EL (cell line): ENCODE measurements at regions not wholly inside any gene's neighbourhood (a gene's known extent, or its start where the extent isn't known, plus 50 kb on each side); places are given as distances from the start of the nearest gene placed in this dataset.
"Not testable (repeated sequence)": the region's sequence is repeated elsewhere in the genome, so short reads cannot be mapped to it uniquely, and the experiment has no call there.

Experiments
- DNase-seq: peaks from one replicate; pipeline ENCODE4 v3.0.0-alpha.2; 2016

GRCh38 chr1:177406323-177406722 lies 235.6 kb downstream of the BRINP2 start:
- DNase-seq: not testable (repeated sequence)

DNA sequence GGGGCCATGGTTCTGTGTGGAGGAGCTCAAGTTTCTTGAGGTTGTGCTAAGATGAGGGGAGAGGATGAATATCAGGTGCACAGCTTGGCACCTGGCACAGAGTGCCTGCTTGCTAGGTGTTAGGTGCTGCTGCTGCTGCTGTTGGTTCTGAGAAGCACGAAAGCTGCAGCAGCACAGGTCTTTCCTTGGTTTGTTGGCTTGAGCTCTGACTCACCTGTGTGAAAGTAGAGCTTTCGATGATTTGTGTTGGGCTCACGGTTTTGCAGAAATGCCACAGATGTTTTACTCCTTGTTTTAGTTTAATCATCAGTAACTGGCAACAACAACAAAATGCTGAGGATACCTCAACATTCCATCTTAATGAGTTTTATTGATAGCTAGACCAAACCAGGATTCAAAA lies 221.6 kb downstream of the BRINP2 start:
- no peak for DNase-seq

DNA sequence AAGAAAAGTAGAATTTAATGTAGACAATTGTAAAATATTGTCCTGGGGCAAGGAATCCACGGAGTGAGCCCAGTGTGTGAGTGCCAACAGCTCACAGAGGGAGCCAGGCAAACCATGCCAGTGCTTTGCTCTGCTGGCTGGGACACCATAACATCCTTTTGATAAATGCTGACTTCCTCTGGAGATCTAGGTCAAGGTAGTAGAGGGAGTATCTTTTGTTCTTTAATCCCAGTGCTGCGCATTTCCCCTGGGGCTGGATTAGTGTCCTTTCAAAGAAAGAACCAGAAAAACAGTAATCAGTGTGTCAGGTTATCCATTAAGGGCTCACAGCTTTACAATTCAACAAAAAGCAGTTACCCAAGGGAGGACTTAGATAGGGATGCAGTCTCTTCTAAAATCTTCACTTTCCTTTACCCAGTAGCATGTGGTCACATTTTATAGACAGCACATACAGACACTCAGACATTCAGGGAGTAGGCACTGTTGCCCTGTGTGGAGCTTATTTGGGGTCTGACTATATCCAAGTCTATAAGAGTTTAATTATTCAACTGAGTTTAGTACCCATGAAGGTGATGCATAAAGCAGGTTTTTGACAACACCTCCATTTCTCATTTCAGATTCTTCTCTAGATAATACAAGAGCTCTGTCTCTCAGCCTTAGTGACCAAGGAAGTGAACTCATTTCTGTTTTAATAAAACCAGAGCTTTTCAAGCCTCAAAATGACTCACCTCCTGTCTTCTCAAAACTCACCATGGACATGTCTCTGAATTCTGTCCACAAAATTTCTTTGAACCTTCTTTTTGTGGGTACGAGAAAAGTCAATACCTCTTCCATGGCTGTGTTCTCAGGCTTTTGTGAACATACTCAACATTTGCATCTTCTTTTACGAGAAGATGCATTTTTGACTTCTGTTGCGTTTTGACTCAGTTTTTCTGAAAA lies 215.3 kb downstream of the BRINP2 start:
- no peak for DNase-seq

DNA sequence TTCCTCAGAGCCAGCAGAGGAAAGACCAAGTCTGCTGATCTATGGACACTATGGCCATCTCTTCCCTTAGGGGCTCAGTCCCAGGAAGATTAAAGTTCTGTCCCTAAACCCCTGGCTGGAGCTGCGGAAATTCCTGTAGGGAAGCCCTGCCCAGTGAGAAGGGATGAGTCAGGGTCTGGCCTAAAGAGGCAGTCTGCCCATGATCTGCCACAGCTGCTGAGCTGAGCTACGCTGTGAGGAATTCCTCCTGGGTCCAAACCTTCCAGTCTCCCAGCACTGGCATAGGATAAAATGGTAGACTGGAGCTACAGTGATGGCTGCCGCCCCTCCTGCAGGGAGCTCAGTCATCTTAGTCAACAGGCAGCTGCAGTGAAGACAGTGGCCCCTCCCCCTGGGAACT lies 213.7 kb downstream of the BRINP2 start:
- DNase-seq: peak; percentile 3

- no peak for DNase-seq
These were observed 213.0 kb downstream of the BRINP2 start for GRCh38 chr1:177383715-177384114.

DNA sequence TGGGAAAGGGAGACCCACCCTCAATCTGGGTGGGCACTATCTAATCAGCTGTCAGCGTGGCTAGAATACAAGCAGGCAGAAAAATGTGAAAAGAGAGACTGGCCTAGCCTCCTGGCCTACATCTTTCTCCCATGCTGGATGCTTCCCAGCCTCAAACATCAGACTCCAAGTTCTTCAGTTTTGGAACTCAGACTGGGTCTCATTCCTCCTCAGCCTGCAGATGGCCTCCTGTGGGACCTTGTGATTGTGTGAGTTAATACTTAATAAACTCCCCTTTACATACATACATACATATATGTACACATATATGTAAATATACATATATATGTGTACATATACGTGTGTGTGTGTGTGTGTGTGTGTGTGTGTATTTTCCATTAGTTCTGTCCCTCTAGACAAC lies 207.1 kb downstream of the BRINP2 start:
- DNase-seq: no peak

GRCh38 chr1:177368255-177368654 lies 197.5 kb downstream of the BRINP2 start:
- DNase-seq: peak; percentile 2

GRCh38 chr1:177366091-177366490 lies 195.3 kb downstream of the BRINP2 start:
- no peak for DNase-seq

DNA sequence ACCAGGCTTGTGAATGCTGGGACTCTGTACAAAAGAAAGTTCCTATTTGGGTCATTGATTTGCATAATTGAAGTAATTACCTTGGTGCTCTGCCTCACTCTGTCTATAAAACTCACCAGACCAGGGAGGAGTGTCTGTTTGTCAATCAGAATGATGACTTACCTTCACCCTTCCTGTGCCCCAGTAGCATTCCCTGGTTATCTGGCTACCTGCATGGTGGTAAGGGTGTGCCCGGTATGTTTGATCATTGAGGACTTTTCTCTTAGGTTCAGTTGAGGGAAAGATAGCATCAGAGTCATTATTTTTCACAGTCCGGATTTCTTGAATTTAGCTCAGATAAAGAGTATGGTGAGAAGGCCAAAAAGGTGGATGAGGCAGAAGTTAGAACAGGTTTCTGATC lies 190.0 kb downstream of the BRINP2 start:
- DNase-seq: no peak

DNA sequence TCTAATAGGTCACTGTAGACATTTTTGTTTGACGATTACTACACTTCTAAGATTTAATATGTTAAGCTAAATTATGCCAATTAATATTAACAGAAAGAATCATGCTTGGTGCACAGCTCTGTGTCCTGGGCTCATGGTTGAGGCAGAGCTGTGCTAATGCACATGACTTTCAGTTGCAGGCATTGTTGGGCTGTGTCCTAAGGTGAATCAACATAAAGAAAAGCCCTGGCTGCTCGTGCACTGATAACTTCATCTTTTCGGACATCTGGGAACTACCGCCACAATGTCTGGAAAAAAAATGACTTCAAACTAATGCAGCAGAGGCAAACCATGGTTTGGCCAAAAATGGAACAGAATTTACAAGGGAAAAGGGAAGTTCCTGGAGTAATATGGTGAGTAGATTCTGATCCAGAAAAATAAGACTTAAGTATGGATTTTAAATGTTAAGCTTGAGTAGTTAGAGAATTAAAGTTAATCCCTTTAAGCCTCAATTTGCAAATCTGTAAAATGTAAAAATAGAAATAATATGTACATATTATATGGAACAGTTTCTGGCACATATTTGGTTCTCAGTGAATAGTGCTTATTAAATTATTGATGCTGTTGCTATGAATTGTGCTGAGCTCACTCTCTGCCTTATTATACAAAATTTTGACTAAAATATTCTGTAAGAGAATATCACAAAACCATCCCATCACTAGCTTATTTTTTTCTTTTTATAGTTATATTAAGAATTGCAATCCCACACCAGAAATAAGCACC lies 186.1 kb downstream of the BRINP2 start:
- no peak for DNase-seq

GRCh38 chr1:177355575-177355974 lies 184.8 kb downstream of the BRINP2 start:
- peak; percentile 13 for DNase-seq

GRCh38 chr1:177354247-177354646 lies 183.5 kb downstream of the BRINP2 start:
- DNase-seq: no peak

DNA sequence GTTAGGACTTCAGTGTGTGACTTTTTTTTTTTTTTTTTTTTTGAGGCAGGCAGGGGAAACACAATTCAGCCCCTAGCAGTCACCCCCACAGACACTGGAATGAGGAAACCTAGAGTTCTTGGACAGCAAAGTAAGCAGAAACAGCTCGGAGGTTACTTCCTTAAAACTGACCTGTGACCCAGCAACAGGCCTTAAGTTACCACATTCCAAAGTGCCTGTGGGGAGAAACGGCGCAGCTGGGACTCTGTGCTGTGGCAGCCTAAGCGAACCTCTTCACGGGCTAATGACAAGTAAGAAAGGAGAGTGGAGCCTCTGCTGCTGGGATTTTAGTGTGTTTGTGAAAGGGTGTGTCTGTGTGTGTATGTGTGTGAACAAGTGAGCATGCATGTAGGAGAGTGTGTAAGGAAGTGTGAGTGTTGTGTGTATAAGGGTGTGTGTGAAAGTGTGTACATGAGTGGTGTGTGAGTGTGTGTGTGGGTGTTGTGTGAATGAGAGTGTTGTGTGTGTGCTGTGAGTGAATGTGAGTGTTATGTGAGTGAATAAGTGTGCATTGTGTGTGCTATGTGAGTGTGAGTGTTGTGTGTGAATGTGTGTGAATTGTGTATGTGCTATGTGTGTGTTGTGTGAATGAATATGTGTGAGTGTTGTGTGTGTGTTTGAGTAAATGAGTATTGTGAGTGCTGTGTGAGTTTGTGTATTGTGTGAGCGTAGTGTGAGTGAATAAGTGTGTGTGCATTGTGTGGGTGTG lies 180.8 kb downstream of the BRINP2 start:
- DNase-seq: no peak

DNA sequence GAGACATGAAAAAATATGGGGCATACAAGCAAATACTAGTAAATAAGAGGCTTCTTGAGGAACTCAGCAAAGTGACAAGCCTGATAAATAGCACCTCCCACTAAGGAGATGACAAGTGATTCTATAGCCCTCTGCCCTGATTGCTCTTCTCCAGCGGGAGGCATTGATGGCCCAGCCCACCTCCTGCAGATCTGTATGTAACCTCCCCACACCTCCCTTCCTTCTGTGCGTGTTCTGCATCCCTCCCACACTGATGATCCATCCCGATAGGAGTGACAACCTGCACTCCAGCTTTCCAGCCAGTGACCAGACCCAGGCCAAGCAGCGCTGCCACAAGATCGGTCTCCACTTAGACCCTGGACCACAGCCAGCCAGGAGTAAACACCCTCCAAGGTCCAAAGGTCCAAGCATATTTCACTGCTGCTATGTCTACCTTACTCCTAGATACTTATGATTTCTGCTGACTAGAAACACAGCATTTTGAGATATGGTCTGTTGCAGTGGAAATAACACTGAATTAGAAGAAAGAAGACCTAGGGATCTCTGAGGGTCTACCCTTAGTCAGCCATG lies 176.1 kb downstream of the BRINP2 start:
- DNase-seq: no peak

DNA sequence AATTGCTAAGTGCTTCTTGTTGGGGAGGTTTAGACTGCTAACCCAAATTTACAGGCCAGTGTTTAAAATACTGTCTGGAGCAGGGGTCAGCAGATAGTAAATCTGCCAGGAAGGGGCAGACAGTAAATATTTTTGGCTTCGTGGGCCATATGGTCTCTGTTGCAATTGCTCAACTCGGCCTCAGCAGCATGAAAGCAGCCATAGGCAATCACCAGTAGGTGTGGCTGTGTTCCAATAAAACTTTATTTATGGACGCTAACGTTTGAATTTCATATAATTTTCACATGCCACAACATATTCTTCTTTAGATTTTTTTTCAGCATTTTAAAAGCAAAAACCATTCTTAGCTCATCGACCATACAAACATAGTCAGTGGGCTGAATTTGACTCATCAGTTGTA lies 172.7 kb downstream of the BRINP2 start:
- DNase-seq: no peak

DNA sequence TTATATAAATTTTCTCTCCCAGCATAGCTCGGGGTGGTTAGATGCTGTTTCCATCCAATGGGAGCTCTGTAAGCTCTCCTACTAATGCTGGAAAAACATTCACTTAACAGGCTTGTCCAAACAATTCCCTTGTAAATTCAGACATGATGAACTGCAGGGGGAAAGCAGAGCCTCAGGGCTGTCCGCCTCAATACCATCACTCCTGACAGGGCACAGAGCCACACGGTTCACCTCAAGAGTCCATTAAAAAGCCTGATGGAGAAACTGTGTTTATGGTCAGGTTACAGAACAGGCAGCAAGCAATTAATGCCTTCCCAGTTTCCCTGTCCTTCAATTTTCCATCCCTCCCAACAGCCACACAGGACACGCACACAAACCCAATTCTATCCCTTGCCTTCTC lies 171.0 kb downstream of the BRINP2 start:
- no peak for DNase-seq

- no peak for DNase-seq
These were observed 169.9 kb downstream of the BRINP2 start for GRCh38 chr1:177340601-177341067.

DNA sequence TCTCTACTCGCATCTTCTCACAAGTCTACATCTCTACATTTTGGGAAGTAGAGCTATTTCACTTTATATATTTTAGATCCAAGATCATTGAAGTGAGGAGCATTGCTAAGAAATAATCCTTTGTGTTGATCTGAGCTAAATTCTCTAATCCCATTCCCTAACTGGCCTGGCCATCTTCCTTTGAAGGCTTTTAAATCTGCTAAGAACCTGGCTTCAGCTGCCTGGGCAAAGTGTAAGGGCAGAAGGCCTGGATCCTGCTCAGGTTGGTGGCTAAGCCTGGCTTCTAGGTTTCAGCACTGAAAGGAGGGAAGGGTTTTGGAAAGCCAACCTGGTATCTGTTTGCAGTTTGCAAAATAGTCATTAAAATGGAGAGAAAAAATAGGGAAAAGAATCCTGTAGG lies 167.6 kb downstream of the BRINP2 start:
- no peak for DNase-seq

DNA sequence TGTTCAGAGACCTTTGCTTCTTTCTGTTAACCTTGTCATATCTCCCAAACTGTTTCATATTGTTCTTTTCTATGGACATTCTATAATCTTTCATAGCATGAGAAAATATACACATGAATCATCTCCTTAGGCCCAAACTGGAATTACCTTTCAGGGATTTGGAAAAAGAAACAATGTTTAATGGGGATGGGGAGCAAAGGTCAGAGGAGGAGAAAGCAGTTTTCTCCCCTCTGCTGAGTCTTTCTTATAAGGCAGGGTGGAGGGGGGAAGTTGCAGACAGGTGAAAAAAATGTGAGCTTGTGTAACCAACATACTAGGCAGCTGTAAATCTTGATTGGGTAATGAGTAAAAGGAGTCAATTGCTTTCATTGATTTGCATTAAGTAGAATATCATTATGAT lies 164.1 kb downstream of the BRINP2 start:
- no peak for DNase-seq

DNA sequence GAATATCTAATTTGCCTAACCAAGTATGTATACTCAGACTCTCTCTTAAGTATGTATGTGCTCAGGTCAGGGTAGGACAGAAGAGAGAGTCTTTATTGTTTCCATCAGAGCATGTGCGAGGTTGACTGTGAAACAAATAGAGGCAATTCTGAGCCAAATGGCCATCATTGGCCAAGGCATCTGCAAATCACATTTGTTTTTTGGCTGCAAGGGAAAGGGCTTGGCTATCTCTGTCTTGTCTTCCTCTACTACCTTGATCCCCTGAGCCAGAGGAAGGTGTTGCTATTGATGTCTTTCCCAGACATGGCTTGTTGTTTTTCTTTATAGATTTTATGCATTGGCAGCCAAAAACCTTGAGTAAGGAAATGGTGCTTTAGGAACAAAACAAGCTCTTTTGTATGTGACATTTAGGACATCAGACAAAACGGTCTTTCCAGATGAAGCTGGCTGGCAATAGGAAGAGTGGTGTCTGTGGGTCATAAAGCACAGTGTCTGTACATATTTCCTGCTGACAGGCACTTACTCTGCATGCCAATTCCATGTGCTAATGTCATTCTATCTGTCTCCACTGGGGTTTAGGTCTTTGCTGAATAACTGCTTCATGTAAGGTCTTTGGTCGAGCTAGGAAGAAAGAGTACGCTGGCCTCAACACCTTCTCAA lies 163.3 kb downstream of the BRINP2 start:
- DNase-seq: peak; percentile 1
